IPS DF 6.9 (cell line): ENCODE measurements at regions not wholly inside any gene's neighbourhood (a gene's known extent, or its start where the extent isn't known, plus 50 kb on each side); places are given as distances from the start of the nearest gene placed in this dataset.

Experiments
- DNase-seq: peaks from one replicate; pipeline ENCODE4 v3.0.0-alpha.2; 2013; ENCODE audit warnings: low read depth, low spot score
- H3K27ac ChIP-seq: one replicate; pipeline ENCODE4 v1.5.1; 2013; ENCODE audit warnings: low read length, control low read depth
- H3K27me3 ChIP-seq: 2 replicates; pipeline ENCODE4 v1.6.1; 2013; ENCODE audit warnings: mild to moderate bottlenecking, low read length; ENCODE audit not compliant: control insufficient read depth, insufficient read depth
- H3K36me3 ChIP-seq: 2 replicates; pipeline ENCODE4 v1.6.1; 2013; ENCODE audit warnings: low read length; ENCODE audit not compliant: control insufficient read depth, insufficient read depth
- H3K4me1 ChIP-seq: 2 replicates; pipeline ENCODE4 v1.6.1; 2013; ENCODE audit warnings: low read length; ENCODE audit not compliant: control insufficient read depth, insufficient read depth
- H3K4me3 ChIP-seq: 2 replicates; pipeline ENCODE4 v1.5.1; 2013; ENCODE audit warnings: mild to moderate bottlenecking, low read length
- H3K9me3 ChIP-seq: 2 replicates; pipeline ENCODE4 v1.6.1; 2013; ENCODE audit warnings: low read length, inconsistent platforms; ENCODE audit not compliant: control insufficient read depth, insufficient read depth
- WGBS: extraction: QIAGEN DNeasy Blood & Tissue Kit; methylation state at CpG from one replicate; pipeline ENCODE4 v1.1.7; 2013; ENCODE audit warnings: mixed read lengths, missing lambda C conversion rate; ENCODE audit not compliant: insufficient read length, insufficient coverage; 5-methylcytosine and 5-hydroxymethylcytosine counted together

DNA sequence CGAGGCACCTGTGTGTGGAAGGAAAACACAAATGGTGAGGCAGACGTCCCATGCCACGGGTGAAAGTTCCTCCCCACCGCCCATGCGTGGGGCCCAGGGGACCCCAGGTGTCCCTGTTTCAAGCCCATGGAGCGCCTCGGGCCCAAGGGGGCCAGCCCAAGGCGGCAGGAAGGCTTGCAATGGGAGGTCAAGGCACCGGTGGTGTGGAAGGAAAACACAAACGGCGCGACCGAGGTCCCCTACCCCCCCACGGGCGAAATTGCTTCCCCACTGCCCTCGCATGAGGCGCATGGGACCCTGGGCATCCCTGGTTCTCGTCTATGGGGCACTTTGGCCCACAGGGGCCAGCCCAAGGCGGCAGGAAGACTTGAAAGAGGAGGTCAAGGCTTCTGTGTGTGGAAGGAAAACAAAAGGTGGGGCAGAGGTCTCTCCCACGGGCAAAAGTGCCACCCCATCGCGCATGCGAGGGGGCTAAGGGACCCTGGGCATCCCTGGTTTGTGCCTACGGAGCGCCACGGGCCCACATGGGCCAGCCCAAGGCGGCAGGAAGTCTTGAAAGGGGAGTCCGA is 379.4 kb downstream of the ALG10 start:
- Histone ChIP-seq H3K27ac (no peak overlapping the region), H3K4me3 (no peak overlapping the region), H3K27me3 (no peaks in the 10 kb centered on the region), H3K9me3 (peaks cover 39% of the 10 kb centered on the region), H3K36me3 (no peaks in the 10 kb centered on the region; the same call in 1 of the 2 replicates), H3K4me1 (no peaks in the 10 kb centered on the region; the same call in 1 of the 2 replicates)
- no CpG with 5 or more reads among the region's 28 CpGs for WGBS
- no peak for DNase-seq

DNA sequence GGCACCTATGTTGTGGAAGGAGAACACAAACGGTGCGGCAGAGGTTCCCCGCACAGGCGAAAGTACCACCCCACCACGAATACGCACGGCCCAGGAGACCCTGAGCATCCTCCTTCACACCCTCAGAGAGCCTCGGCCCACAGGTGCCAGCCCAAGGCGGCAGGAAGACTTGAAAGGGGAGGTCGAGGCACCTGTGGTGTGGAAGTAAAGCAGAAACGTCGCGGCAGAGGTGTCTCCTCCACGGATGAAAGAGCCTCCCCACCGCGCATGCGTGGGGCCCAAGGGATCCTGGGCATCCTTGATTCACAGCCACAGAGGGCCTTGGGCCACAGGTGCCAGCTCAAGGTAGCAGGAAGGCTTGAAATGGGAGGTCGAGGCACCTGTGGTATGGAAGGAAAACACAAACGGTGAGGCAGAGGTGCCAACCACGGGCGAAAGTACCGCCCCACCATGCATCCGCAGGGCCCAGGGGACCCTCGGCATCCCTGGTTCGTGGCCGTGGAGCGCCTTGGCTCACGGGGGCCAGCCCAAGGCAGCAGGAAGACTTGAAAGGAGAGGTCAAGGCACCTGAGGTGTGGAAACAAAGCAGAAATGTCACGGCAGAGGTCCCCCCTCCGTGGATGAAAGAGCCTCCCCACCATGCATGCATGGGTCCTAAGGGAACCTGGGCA is 380.1 kb downstream of the ALG10 start:
- Histone ChIP-seq H3K36me3 (no peaks in the 10 kb centered on the region; the same call in 1 of the 2 replicates), H3K4me1 (no peaks in the 10 kb centered on the region; the same call in 1 of the 2 replicates), H3K27ac (no peak overlapping the region), H3K4me3 (no peak overlapping the region), H3K27me3 (no peaks in the 10 kb centered on the region), H3K9me3 (peaks cover 33% of the 10 kb centered on the region)
- no peak for DNase-seq
- WGBS, result no CpG with 5 or more reads among the region's 30 CpGs

DNA sequence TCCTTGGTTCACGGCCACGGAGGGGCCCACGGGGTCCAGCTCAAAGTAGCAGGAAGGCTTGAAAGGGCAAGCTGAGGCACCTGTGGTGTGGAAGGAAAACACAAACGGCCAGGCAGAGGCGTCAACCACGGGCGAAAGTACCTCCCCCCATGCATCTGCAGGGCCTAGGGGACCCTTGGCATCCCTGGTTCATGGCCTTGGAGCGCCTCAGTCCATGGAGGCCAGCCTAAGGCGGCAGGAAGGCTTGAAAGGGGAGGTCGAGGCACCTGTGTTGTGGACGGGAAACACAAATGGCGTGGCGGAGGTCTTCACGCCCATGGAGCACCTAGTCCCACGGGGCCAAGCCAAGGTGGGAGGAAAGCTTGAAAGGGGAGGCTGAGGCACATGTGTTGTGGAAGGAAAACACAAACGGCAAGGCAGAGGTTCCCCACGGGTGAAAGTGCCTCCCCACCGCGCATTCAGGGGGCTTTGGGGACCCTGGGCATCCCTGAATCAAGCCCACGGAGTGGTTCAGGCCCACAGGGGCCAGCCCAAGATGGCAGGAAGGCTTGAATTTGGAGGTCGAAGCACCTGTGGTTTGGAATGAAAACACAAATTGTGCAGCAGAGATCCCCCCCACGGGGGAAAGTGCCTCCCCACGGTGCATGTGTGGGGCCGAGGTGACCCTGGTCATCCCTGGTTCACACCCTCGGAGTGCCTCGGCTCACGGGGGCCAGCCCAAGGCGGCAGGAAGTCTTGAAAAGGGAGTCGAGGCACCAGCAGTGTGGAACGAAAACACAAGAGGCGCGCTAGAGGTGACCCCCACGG is 380.8 kb downstream of the ALG10 start:
- no peak overlapping the region for H3K27ac ChIP-seq
- WGBS, result no CpG with 5 or more reads among the region's 33 CpGs
- no peak for DNase-seq
- no peaks in the 10 kb centered on the region for H3K27me3 ChIP-seq
- H3K4me1 ChIP-seq, result no peaks in the 10 kb centered on the region; the same call in 1 of the 2 replicates
- H3K36me3 ChIP-seq, result no peaks in the 10 kb centered on the region; the same call in 1 of the 2 replicates
- H3K4me3 ChIP-seq, result no peak overlapping the region
- H3K9me3 ChIP-seq, result peaks cover 32% of the 10 kb centered on the region

DNA sequence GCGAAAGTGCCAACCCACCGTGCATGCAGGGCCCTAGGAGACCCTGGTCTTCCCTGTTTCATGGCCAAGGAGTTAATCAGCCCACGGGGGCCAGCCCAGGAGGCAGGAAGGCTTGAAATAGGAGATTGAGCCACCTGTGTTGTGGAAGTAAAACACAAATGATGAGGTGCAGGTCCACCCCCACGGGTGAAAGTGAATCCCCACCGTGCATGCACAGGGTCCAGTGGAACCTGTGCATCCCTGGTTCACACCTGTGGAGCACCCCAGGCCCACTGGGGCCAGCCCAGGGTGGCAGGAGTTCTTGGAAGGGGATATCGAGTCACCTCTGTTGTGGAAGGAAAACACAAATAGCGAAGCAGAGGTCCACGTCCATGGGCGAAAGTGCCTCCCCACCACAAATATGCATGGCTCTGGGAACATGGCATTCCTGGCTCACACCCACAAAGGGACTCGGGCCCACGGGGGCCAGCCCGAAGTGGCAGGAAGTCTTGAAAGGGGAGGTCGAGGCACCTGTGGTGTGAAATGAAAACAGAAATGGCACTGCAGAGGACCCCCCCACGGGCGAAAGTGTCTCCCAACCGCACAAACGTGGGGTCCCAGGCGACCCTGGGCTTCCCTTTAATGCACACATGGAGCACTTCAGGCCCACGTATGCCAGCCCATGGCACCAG is 381.5 kb downstream of the ALG10 start:
- no peaks in the 10 kb centered on the region; the same call in 1 of the 2 replicates for H3K36me3 ChIP-seq
- H3K4me1 ChIP-seq, result no peaks in the 10 kb centered on the region; the same call in 1 of the 2 replicates
- H3K9me3 ChIP-seq, result peaks cover 32% of the 10 kb centered on the region
- H3K4me3 ChIP-seq, result no peak overlapping the region
- no peak for DNase-seq
- no CpG with 5 or more reads among the region's 19 CpGs for WGBS
- H3K27ac ChIP-seq, result no peak overlapping the region
- no peaks in the 10 kb centered on the region for H3K27me3 ChIP-seq

DNA sequence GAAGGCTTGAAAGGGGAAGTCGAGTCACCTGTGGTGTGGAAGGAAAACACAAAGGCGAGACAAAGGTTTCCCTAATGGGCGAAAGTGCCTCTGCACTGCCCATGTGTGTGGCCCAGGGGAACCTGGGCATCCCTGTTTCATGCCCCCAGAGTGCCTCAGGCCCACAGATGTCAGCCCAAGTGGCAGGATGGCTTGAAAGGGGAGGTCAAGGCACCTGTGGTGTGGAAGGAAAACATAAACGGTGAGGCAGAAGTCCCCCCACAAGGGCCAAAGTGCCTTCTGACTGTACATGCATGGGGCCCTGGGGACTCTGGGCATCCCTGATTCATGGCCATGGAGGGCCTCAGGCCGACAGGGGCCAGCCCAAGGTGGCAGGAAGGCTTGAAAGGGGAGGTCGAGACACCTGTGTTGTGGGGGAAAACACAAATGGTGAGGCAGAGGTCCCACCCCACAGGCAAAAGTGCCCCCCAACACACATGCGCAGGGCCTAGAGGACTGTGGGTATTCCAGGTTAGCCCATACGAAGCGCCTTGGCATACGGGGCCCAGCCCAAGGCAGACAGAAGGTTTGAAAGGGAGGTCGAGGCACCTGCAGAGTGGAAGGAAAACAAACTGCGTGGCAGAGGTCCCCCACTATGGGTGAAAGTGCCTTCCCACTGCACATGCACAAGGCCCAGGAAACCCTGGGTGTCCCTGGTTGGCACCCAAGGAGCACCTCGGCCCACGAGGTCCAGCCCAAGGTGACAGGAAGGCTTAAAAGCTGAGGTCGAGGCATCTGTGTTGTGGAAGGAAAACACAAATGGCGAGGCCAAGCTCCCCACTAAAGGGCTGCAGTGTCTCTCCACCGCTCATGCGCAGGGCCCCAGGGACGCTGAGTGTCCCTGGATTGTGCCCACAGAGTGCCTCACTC is 382.3 kb downstream of the ALG10 start:
- no CpG with 5 or more reads among the region's 19 CpGs for WGBS
- Histone ChIP-seq H3K9me3 (peaks cover 25% of the 10 kb centered on the region), H3K27me3 (no peaks in the 10 kb centered on the region), H3K4me3 (no peak overlapping the region), H3K4me1 (no peaks in the 10 kb centered on the region; the same call in 1 of the 2 replicates), H3K36me3 (no peaks in the 10 kb centered on the region; the same call in 1 of the 2 replicates), H3K27ac (no peak overlapping the region)
- no peak for DNase-seq

DNA sequence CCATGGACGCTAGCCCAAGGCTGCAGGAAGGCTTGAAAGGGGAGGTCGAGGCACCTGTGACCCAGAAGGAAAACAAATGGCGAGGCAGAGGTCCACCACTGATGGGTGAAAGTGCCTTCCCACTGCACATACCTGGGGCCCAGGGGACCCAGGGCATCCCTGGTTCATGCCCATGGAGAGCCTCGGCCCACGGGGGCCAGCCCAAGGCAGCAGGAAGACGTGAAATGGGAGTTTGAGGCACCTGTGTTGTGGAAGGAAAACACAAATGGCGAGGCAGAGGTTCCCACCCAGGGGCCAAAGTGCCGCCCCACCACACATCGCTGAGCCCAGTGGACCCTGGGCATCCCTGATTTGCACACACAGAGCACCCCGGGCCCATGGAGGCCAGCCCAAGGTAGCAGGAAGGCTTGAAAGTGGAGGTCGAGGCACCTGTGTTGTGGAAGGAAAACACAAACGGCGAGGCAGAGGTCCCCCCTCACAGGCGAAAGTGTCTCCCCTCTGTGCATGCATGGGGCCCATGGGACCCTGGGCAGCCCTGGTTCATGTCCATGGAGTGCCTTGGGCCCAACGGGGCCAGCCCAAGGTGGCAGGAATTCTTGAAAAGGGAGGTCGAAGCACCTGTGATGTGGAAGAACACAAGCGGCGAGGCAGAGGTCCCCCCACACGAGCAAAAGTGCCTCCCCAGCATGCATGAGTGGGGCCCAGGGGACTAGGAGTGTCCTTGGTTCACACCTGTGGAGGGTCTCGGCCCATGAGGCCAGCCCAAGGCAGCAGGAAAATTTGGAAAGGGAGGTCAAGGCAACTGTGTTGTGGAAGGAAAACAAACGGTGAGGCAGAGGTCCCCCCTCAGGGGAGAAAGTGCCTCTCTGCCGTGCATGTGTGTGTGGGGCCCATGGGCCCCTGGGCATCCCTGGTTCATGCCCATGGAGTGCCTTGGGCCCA is 383.3 kb downstream of the ALG10 start:
- DNase-seq, result no peak
- no peak overlapping the region for H3K27ac ChIP-seq
- no peak overlapping the region for H3K4me3 ChIP-seq
- no peaks in the 10 kb centered on the region for H3K4me1 ChIP-seq
- peaks cover 20% of the 10 kb centered on the region for H3K9me3 ChIP-seq
- no peaks in the 10 kb centered on the region; the same call in 1 of the 2 replicates for H3K36me3 ChIP-seq
- H3K27me3 ChIP-seq, result no peaks in the 10 kb centered on the region
- WGBS, result no CpG with 5 or more reads among the region's 22 CpGs

DNA sequence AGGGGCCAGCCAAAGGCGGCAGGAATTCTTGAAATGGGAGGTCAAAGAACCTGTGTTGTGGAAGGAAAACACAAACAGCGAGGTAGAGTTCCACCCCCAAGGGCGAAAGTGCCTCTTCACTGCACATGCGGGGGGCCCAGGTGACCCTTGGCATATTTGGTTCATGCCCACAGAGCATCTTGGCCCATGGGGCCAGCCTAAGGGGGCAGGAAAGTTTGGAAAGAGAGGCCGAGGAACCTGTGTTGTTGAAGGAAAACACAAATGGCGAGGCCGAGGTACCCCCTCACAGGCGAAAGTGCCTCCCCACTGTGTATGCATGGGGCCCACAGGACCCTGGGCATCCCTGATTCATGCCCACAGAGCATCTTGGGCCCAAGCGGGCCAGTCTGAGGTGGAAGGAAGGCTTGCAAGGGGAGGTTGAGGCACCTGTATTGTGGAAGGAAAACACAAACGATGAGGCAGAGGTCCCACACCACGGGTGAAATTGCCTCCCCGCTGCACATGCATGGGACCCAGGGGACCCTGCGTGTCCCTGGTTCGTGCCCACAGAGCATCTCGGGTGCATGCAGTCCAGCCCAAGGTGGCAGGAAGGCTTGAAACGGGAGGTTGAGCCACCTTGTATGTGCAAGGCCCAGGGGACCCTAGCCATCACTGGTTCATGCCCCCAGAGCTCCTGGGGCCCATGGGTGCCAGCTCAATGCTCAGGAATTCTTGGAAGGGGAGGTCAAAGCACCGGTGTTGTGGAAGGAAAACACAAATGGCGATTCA is 384.1 kb downstream of the ALG10 start:
- H3K27me3 ChIP-seq, result no peaks in the 10 kb centered on the region
- no CpG with 5 or more reads among the region's 18 CpGs for WGBS
- no peak overlapping the region for H3K27ac ChIP-seq
- peaks cover 17% of the 10 kb centered on the region for H3K9me3 ChIP-seq
- no peak for DNase-seq
- H3K4me1 ChIP-seq, result no peaks in the 10 kb centered on the region
- H3K36me3 ChIP-seq, result no peaks in the 10 kb centered on the region; the same call in 1 of the 2 replicates
- no peak overlapping the region for H3K4me3 ChIP-seq

DNA sequence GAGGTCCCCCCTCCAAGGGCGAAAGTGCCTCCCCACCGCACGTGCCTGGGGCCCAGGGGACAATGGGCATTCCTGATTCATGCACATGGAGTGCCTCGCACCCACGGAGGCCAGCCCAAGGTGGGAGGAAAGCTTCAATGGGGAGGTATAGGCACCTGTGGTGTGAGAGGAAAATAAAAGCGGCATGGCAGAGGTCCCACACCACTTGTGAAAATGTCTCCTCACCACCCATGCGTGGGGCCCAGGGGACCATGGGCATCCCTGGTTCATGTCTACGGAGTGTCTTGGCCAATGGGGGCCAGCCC is 384.7 kb downstream of the ALG10 start:
- no peak overlapping the region for H3K4me3 ChIP-seq
- H3K9me3 ChIP-seq, result peaks cover 17% of the 10 kb centered on the region
- no peaks in the 10 kb centered on the region for H3K4me1 ChIP-seq
- no peak overlapping the region for H3K27ac ChIP-seq
- no peaks in the 10 kb centered on the region for H3K27me3 ChIP-seq
- DNase-seq, result no peak
- no CpG with 5 or more reads among the region's 8 CpGs for WGBS
- no peaks in the 10 kb centered on the region; the same call in 1 of the 2 replicates for H3K36me3 ChIP-seq
